A673 (cell line): ENCODE measurements at regions not wholly inside any gene's neighbourhood (a gene's known extent, or its start where the extent isn't known, plus 50 kb on each side); places are given as distances from the start of the nearest gene placed in this dataset.

ENCODE experiments used
- CTCF ChIP-seq: fragments of 300-800, 200-600 bp; sonication (generic); conservative IDR thresholded peaks from 2 replicates; pipeline ENCODE4 v1.5.1; 2017; ENCODE audit warnings: low read depth, mild to moderate bottlenecking, antibody characterized with exemption, low read length, moderate library complexity, mixed read lengths
- EZH2 ChIP-seq: fragments of 200-600 bp; sonication (generic); IDR thresholded peaks from 2 replicates; pipeline ENCODE4 v1.6.1; 2017; ENCODE audit warnings: borderline replicate concordance, low read depth, mild to moderate bottlenecking, mixed read lengths, antibody characterized with exemption, low read length; ENCODE audit not compliant: poor library complexity, severe bottlenecking

GRCh38 chr5:93010616-93011015, 570.4 kb downstream of the NR2F1-AS1 start:
- TF ChIP-seq CTCF (no peak), EZH2 (no peak)
